ENCODE measurements at regions not wholly inside any gene's neighbourhood (a gene's known extent, or its start where the extent isn't known, plus 50 kb on each side); places are given as distances from the start of the nearest gene placed in this dataset.

DNA sequence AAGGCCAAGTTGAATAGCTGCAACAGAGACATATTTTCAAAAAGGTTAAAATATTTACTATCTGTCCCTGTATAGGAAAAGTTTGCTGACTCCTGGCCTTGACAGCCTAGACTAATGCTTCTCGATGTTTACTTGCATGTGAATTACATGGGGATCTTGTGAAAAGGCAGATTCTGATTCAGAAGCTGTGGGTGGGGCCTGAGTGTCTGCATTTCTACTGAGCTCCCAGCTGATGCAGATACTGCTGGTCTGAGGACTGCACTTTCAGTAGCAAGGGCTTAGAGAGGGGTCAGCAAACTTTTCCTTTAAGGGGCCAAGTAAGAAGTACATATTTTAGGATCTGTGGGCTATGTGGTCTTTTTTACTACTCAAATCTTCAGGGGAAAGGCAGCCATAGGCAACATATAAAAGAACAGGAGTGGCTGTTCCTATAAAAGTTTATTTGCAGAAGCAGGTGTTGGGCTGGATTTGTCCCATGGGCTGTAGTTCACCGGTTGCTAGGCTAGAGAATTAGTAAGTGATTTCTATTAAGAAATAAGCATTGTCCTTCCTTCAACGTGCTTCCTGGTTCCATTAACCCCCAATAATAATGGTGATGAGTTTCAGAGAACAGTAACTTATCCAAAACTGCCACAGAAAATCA lies 97.2 kb upstream of the PDE5A start:
- TF ChIP-seq, protein P1, sequence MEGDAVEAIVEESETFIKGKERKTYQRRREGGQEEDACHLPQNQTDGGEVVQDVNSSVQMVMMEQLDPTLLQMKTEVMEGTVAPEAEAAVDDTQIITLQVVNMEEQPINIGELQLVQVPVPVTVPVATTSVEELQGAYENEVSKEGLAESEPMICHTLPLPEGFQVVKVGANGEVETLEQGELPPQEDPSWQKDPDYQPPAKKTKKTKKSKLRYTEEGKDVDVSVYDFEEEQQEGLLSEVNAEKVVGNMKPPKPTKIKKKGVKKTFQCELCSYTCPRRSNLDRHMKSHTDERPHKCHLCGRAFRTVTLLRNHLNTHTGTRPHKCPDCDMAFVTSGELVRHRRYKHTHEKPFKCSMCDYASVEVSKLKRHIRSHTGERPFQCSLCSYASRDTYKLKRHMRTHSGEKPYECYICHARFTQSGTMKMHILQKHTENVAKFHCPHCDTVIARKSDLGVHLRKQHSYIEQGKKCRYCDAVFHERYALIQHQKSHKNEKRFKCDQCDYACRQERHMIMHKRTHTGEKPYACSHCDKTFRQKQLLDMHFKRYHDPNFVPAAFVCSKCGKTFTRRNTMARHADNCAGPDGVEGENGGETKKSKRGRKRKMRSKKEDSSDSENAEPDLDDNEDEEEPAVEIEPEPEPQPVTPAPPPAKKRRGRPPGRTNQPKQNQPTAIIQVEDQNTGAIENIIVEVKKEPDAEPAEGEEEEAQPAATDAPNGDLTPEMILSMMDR (IDR thresholded peaks at IDR 0.05) = no peak
- TF ChIP-seq POLR2A (IDR thresholded peaks at IDR 0.05) = no peak

Measured in adrenal gland (tissue), 5 donors.